ENCODE measurements at regions not wholly inside any gene's neighbourhood (a gene's known extent, or its start where the extent isn't known, plus 50 kb on each side); places are given as distances from the start of the nearest gene placed in this dataset.

DNA sequence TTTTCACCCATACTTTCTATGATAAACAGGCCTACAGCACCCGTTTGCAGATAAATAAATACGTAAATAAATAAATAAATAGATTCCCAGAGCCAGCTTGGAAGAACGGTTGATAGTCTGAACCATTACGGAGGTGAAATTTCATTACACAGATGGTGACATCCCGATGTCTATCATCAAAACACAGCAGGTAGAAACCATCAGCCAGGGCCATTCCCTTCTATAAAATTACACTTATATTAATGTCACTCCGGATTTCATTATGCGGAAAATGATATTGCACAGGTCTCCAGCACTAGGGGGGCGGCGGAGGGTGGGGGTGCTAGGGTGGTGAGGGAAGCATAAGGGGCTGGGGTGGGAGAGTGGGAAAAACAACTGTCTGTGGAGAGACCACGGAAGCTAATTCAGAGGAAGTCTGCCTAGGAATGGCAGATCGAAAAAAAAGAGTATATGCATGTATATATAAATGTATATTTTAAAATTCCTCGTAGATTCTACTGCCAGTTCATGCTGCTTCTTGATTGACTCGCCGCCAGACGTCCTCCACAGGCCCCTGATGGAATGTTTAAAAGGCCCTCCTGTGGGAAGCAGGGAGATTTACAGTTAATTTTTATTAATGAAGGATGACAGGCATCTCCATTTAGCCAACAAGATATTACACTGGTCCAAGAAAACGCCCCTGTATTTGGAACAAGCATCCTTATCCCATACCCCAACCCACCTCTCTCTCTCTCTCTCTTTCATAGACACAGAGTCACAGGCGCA is 1906.0 kb upstream of the PIK3C3 start:
- no peak for TF ChIP-seq TARDBP (IDR thresholded peaks at IDR 0.05)
- TF ChIP-seq NFRKB (IDR thresholded peaks at IDR 0.05), result no peak
- TF ChIP-seq SUZ12 (IDR thresholded peaks at IDR 0.05), result no peak
- no peak for TF ChIP-seq HDGF (IDR thresholded peaks at IDR 0.05; ENCODE audit: borderline replicate concordance)
- TF ChIP-seq BHLHE40 (IDR thresholded peaks at IDR 0.05; ENCODE audit: borderline replicate concordance), result no peak
- TF ChIP-seq, protein P1, sequence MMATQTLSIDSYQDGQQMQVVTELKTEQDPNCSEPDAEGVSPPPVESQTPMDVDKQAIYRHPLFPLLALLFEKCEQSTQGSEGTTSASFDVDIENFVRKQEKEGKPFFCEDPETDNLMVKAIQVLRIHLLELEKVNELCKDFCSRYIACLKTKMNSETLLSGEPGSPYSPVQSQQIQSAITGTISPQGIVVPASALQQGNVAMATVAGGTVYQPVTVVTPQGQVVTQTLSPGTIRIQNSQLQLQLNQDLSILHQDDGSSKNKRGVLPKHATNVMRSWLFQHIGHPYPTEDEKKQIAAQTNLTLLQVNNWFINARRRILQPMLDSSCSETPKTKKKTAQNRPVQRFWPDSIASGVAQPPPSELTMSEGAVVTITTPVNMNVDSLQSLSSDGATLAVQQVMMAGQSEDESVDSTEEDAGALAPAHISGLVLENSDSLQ (IDR thresholded peaks at IDR 0.05), result no peak
- TF ChIP-seq ZNF384 (IDR thresholded peaks at IDR 0.05), result no peak
- TF ChIP-seq ARNT (IDR thresholded peaks at IDR 0.05), result no peak
- TF ChIP-seq CTBP1 (IDR thresholded peaks at IDR 0.05; ENCODE audit: borderline replicate concordance), result no peak
- TF ChIP-seq FOXM1 (IDR thresholded peaks at IDR 0.05; ENCODE audit: borderline replicate concordance), result no peak
- TF ChIP-seq FOXA1 (IDR thresholded peaks at IDR 0.05), result no peak
- no peak for TF ChIP-seq SP1 (IDR thresholded peaks at IDR 0.05)
- no peak for TF ChIP-seq ELF4 (IDR thresholded peaks at IDR 0.05)
- TF ChIP-seq L3MBTL2 (conservative IDR thresholded peaks at IDR 0.05), result no peak

All from HEK293T (cell line).